Activated naive CD4-positive, alpha-beta T cell treated with anti-CD3 and anti-CD28 coated beads, Interleukin-2, amount 50 U/mL, for 72 hours (primary cell): ENCODE measurements at regions not wholly inside any gene's neighbourhood (a gene's known extent, or its start where the extent isn't known, plus 50 kb on each side); places are given as distances from the start of the nearest gene placed in this dataset.

Source experiments
- ATAC-seq, 2 donors: fragments of 150-1000 bp; cut with Tn5 transposase; 2 replicates each; pipeline ENCODE4 v1.10.0; 2021; ENCODE audit warnings: mild to moderate bottlenecking in 2 of 2, moderate library complexity in 2 of 2
- DNase-seq, 2 donors: peaks; one replicate each; pipeline ENCODE4 v3.0.0; 2021 to 2022; ENCODE audit warnings: low spot score in 2 of 2
- H3K27ac Mint-ChIP-seq, 2 donors: one replicate each; pipeline ENCODE4 v1.8.0; 2022; ENCODE audit warnings: mild to moderate bottlenecking in 2 of 2, mixed read lengths in 2 of 2
- H3K36me3 Mint-ChIP-seq, 2 donors: one replicate each; pipeline ENCODE4 v1.8.0; 2022; ENCODE audit warnings: mixed read lengths in 2 of 2
- H3K9me3 Mint-ChIP-seq, 2 donors: one replicate each; pipeline ENCODE4 v1.8.0; 2022; ENCODE audit warnings: mixed read lengths in 2 of 2

- Mint-ChIP-seq H3K36me3 (no peaks in the 10 kb centered on the region), H3K9me3 (no peaks in the 10 kb centered on the region), H3K27ac (no peak overlapping the region)
- no peak for DNase-seq
- ATAC-seq = no peak
These were observed 402.2 kb upstream of the WWC1 start for GRCh38 chr5:167889276-167889675.

- ATAC-seq (no peak), DNase-seq (no peak)
- H3K9me3 Mint-ChIP-seq = no peaks in the 10 kb centered on the region
- H3K27ac Mint-ChIP-seq = no peak overlapping the region
- no peaks in the 10 kb centered on the region for H3K36me3 Mint-ChIP-seq
These were observed 398.9 kb upstream of the WWC1 start for GRCh38 chr5:167892352-167893115.

GRCh38 chr5:167893271-167893670, 398.2 kb upstream of the WWC1 start:
- DNase-seq = no peak
- ATAC-seq = no peak
- Mint-ChIP-seq H3K36me3 (no peaks in the 10 kb centered on the region), H3K27ac (no peak overlapping the region), H3K9me3 (no peaks in the 10 kb centered on the region)

- Mint-ChIP-seq H3K27ac (no peak overlapping the region), H3K36me3 (no peaks in the 10 kb centered on the region), H3K9me3 (no peaks in the 10 kb centered on the region)
- DNase-seq (no peak), ATAC-seq (no peak)
These were observed 396.6 kb upstream of the WWC1 start for GRCh38 chr5:167894631-167895472.

GRCh38 chr5:167895899-167896659, 395.4 kb upstream of the WWC1 start:
- Mint-ChIP-seq H3K27ac (peak overlapping the region in 1 of 2 donors; percentile 33), H3K9me3 (no peaks in the 10 kb centered on the region), H3K36me3 (no peaks in the 10 kb centered on the region)
- ATAC-seq = no peak
- DNase-seq = no peak

GRCh38 chr5:167896814-167897213, 394.6 kb upstream of the WWC1 start:
- DNase-seq (no peak), ATAC-seq (no peak)
- no peaks in the 10 kb centered on the region for H3K9me3 Mint-ChIP-seq
- H3K36me3 Mint-ChIP-seq = no peaks in the 10 kb centered on the region
- no peak overlapping the region for H3K27ac Mint-ChIP-seq

- H3K36me3 Mint-ChIP-seq = no peaks in the 10 kb centered on the region
- ATAC-seq = no peak
These were observed 394.1 kb upstream of the WWC1 start for GRCh38 chr5:167897371-167897770.

GRCh38 chr5:167898361-167899042, 392.9 kb upstream of the WWC1 start:
- ATAC-seq (no peak), DNase-seq (no peak)
- H3K36me3 Mint-ChIP-seq = no peaks in the 10 kb centered on the region
- no peak overlapping the region for H3K27ac Mint-ChIP-seq
- no peaks in the 10 kb centered on the region for H3K9me3 Mint-ChIP-seq

More at GRCh38 chr5:167897371-167897770, 394.1 kb upstream of the WWC1 start:
- DNase-seq = no peak
- no peaks in the 10 kb centered on the region for H3K9me3 Mint-ChIP-seq
- no peak overlapping the region for H3K27ac Mint-ChIP-seq

GRCh38 chr5:167899490-167900070, 391.9 kb upstream of the WWC1 start:
- H3K27ac Mint-ChIP-seq = no peak overlapping the region
- DNase-seq (no peak), ATAC-seq (no peak)
- H3K36me3 Mint-ChIP-seq = no peaks in the 10 kb centered on the region
- H3K9me3 Mint-ChIP-seq = no peaks in the 10 kb centered on the region

- ATAC-seq (no peak), DNase-seq (no peak)
- H3K27ac Mint-ChIP-seq = no peak overlapping the region
- no peaks in the 10 kb centered on the region for H3K36me3 Mint-ChIP-seq
- H3K9me3 Mint-ChIP-seq = no peaks in the 10 kb centered on the region
These were observed 391.0 kb upstream of the WWC1 start for GRCh38 chr5:167900340-167900935.

- ATAC-seq (no peak), DNase-seq (no peak)
- H3K27ac Mint-ChIP-seq = no peak overlapping the region
- no peaks in the 10 kb centered on the region for H3K36me3 Mint-ChIP-seq
- H3K9me3 Mint-ChIP-seq = no peaks in the 10 kb centered on the region
These were observed 389.1 kb upstream of the WWC1 start for GRCh38 chr5:167902298-167902697.

- Mint-ChIP-seq H3K27ac (no peak overlapping the region), H3K36me3 (no peaks in the 10 kb centered on the region), H3K9me3 (no peaks in the 10 kb centered on the region)
- ATAC-seq (no peak), DNase-seq (no peak)
These were observed 388.2 kb upstream of the WWC1 start for GRCh38 chr5:167903243-167903642.

GRCh38 chr5:167903659-167904058, 387.8 kb upstream of the WWC1 start:
- H3K36me3 Mint-ChIP-seq = no peaks in the 10 kb centered on the region
- no peak overlapping the region for H3K27ac Mint-ChIP-seq
- DNase-seq (no peak), ATAC-seq (no peak)
- no peaks in the 10 kb centered on the region for H3K9me3 Mint-ChIP-seq

GRCh38 chr5:167905919-167906853, 385.3 kb upstream of the WWC1 start:
- Mint-ChIP-seq H3K9me3 (no peaks in the 10 kb centered on the region), H3K36me3 (no peaks in the 10 kb centered on the region), H3K27ac (no peak overlapping the region)
- DNase-seq = no peak
- ATAC-seq = no peak

GRCh38 chr5:167908606-167909005, 382.8 kb upstream of the WWC1 start:
- no peak for ATAC-seq
- no peak for DNase-seq
- Mint-ChIP-seq H3K27ac (no peak overlapping the region), H3K36me3 (no peaks in the 10 kb centered on the region), H3K9me3 (no peaks in the 10 kb centered on the region)
